ENCODE measurements at regions not wholly inside any gene's neighbourhood (a gene's known extent, or its start where the extent isn't known, plus 50 kb on each side); places are given as distances from the start of the nearest gene placed in this dataset.

DNA sequence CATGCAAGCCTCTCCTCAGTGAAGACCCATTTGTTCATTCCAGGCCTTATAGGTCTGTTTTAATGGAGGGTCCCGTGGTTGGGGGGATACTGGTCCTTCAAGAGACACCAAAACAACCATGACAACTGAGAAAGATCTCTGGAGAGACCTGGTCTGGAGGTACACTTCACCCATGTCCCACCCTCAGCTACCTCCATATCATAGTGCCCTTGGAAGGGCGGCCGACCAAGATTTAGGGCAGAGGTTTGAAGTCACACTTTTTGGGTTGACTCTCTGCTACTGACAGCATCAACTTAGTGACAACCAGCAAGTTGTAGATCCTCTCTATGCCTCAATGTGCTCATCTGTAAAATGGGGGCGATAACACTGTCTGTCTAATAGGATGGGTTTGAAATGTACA lies 177.3 kb downstream of the TSHZ3 start:
- no peak for TF ChIP-seq EZH2 (IDR thresholded peaks at IDR 0.05; ENCODE audit: borderline replicate concordance, low read length)
- TF ChIP-seq, protein P1, sequence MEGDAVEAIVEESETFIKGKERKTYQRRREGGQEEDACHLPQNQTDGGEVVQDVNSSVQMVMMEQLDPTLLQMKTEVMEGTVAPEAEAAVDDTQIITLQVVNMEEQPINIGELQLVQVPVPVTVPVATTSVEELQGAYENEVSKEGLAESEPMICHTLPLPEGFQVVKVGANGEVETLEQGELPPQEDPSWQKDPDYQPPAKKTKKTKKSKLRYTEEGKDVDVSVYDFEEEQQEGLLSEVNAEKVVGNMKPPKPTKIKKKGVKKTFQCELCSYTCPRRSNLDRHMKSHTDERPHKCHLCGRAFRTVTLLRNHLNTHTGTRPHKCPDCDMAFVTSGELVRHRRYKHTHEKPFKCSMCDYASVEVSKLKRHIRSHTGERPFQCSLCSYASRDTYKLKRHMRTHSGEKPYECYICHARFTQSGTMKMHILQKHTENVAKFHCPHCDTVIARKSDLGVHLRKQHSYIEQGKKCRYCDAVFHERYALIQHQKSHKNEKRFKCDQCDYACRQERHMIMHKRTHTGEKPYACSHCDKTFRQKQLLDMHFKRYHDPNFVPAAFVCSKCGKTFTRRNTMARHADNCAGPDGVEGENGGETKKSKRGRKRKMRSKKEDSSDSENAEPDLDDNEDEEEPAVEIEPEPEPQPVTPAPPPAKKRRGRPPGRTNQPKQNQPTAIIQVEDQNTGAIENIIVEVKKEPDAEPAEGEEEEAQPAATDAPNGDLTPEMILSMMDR (conservative IDR thresholded peaks at IDR 0.05 in 1 of 2, IDR thresholded peaks at IDR 0.05 in 1 of 2; ENCODE audit: extremely low read depth in 1 of 2, insufficient read depth in 1 of 2, low read depth in 1 of 2, low read length in 2 of 2) = no peak

Data from mammary epithelial cell (primary cell).